WTC11 (cell line): ENCODE measurements at regions not wholly inside any gene's neighbourhood (a gene's known extent, or its start where the extent isn't known, plus 50 kb on each side); places are given as distances from the start of the nearest gene placed in this dataset.

ENCODE experiments used
- CBFB ChIP-seq: sonication (generic); formaldehyde crosslinking; IDR thresholded peaks from 2 replicates; pipeline ENCODE4 v1.8.1; 2022; ENCODE audit warnings: mild to moderate bottlenecking, low read depth, missing genetic modification reagents
- CTCF ChIP-seq: fragments of 200-600 bp; IDR thresholded peaks from 2 replicates; pipeline ENCODE4 v1.8.0; 2022; ENCODE audit warnings: antibody characterized with exemption
- KAT7 ChIP-seq: sonication (generic); formaldehyde crosslinking; IDR thresholded peaks from 2 replicates; pipeline ENCODE4 v1.8.1; 2023; ENCODE audit warnings: missing genetic modification reagents, mild to moderate bottlenecking, borderline replicate concordance
- SMAD4 ChIP-seq: sonication (generic); formaldehyde crosslinking; IDR thresholded peaks from 2 replicates; pipeline ENCODE4 v1.8.0; 2022; ENCODE audit warnings: mild to moderate bottlenecking, missing genetic modification reagents
- SP1 ChIP-seq: sonication (generic); formaldehyde crosslinking; conservative IDR thresholded peaks from 2 replicates; pipeline ENCODE4 v1.8.1; 2022; ENCODE audit warnings: missing genetic modification reagents
- TCF7 ChIP-seq: sonication (generic); formaldehyde crosslinking; IDR thresholded peaks from 2 replicates; pipeline ENCODE4 v1.8.0; 2022; ENCODE audit warnings: mild to moderate bottlenecking, low read depth, missing genetic modification reagents, moderate library complexity
- TEAD4 ChIP-seq: sonication (generic); formaldehyde crosslinking; IDR thresholded peaks from 2 replicates; pipeline ENCODE4 v1.8.0; 2022; ENCODE audit warnings: mild to moderate bottlenecking, missing genetic modification reagents
- ZNF512 ChIP-seq: sonication (generic); formaldehyde crosslinking; IDR thresholded peaks from 2 replicates; pipeline ENCODE4 v1.8.1; 2022; ENCODE audit warnings: missing genetic modification reagents, borderline replicate concordance

GRCh38 chr12:131493068-131493826 is 217.6 kb upstream of the SFSWAP start:
- no peak for TF ChIP-seq TEAD4 (CRISPR knock-in tag)
- no peak for TF ChIP-seq CTCF
- TF ChIP-seq ZNF512 (CRISPR knock-in tag) = no peak
- TF ChIP-seq CBFB = no peak
- TF ChIP-seq TCF7 (CRISPR knock-in tag) = no peak
- no peak for TF ChIP-seq SMAD4
- TF ChIP-seq SP1 (CRISPR knock-in tag) = no peak
- no peak for TF ChIP-seq KAT7
